Liver (tissue), 8 donors: ENCODE measurements at regions not wholly inside any gene's neighbourhood (a gene's known extent, or its start where the extent isn't known, plus 50 kb on each side); places are given as distances from the start of the nearest gene placed in this dataset.

ENCODE experiments used
- DNase-seq: peaks from one replicate; pipeline ENCODE4 v3.0.0-alpha.2; 2017; ENCODE audit warnings: low spot score
- H3K27ac ChIP-seq, 2 donors: one replicate each; pipeline ENCODE4 v1.7.0; 2013; ENCODE audit warnings: inconsistent platforms in 2 of 2, low read length in 2 of 2, control low read depth in 1 of 2, low read depth in 1 of 2, mild to moderate bottlenecking in 1 of 2
- H3K27me3 ChIP-seq, 4 donors: one replicate each; pipeline versions ENCODE4 v1.6.1 to v1.7.0; 2013; ENCODE audit warnings: low read length in 3 of 4, inconsistent platforms in 1 of 4, mild to moderate bottlenecking in 1 of 4, moderate library complexity in 1 of 4; ENCODE audit not compliant: control insufficient read depth in 4 of 4, insufficient read depth in 4 of 4
- H3K36me3 ChIP-seq, 4 donors: one replicate each; pipeline versions ENCODE4 v1.6.1 to v1.7.0; 2013; ENCODE audit warnings: low read length in 3 of 4, mild to moderate bottlenecking in 3 of 4, low read depth in 1 of 4, moderate library complexity in 1 of 4; ENCODE audit not compliant: control insufficient read depth in 4 of 4, insufficient read depth in 3 of 4
- H3K4me1 ChIP-seq, 4 donors: one replicate each; pipeline versions ENCODE4 v1.6.1 to v1.7.0; 2013; ENCODE audit warnings: low read length in 3 of 4, mild to moderate bottlenecking in 3 of 4, moderate library complexity in 1 of 4; ENCODE audit not compliant: control insufficient read depth in 4 of 4, insufficient read depth in 4 of 4
- H3K4me3 ChIP-seq, 3 donors: one replicate each; pipeline versions ENCODE4 v1.6.1 to v1.7.0; 2013; ENCODE audit warnings: low read length in 3 of 3, control low read depth in 1 of 3, low read depth in 1 of 3, mild to moderate bottlenecking in 1 of 3
- H3K9ac ChIP-seq, 2 donors: one replicate each; pipeline ENCODE4 v1.7.0; 2013; ENCODE audit warnings: low read length in 2 of 2, mild to moderate bottlenecking in 2 of 2, moderate library complexity in 2 of 2, control low read depth in 1 of 2, low read depth in 1 of 2
- H3K9me3 ChIP-seq, 4 donors: one replicate each; pipeline versions ENCODE4 v1.6.1 to v1.7.0; 2013; ENCODE audit warnings: low read length in 3 of 4; ENCODE audit not compliant: control insufficient read depth in 4 of 4
- ATF3 ChIP-seq: IDR thresholded peaks from 2 replicates; pipeline ENCODE4 v1.6.1; 2016; ENCODE audit warnings: antibody characterized with exemption
- CTCF ChIP-seq: fragments of 150-350 bp; IDR thresholded peaks from 2 replicates; pipeline ENCODE4 v1.5.1; 2017; ENCODE audit warnings: improper control_type of control experiment, low read depth, low read length; ENCODE audit not compliant: missing input control
- EGR1 ChIP-seq, 2 donors: IDR thresholded peaks; 2 replicates each; pipeline ENCODE4 v1.6.1; 2016 to 2018; ENCODE audit warnings: antibody characterized with exemption in 2 of 2, low read depth in 2 of 2
- FOXA1 ChIP-seq: IDR thresholded peaks from 2 replicates; pipeline ENCODE4 v1.6.1; 2016; ENCODE audit warnings: antibody characterized with exemption
- FOXA2 ChIP-seq: IDR thresholded peaks from 2 replicates; pipeline ENCODE4 v1.6.1; 2016; ENCODE audit warnings: antibody characterized with exemption
- GABPA ChIP-seq, 2 donors: IDR thresholded peaks in 1 of 2; conservative IDR thresholded peaks in 1 of 2; 2 replicates each; pipeline ENCODE4 v1.6.1; 2016; ENCODE audit warnings: antibody characterized with exemption in 2 of 2, mild to moderate bottlenecking in 1 of 2, moderate library complexity in 1 of 2
- HNF4A ChIP-seq, 2 donors: conservative IDR thresholded peaks; 2 replicates each; pipeline ENCODE4 v1.6.1; 2016; ENCODE audit warnings: antibody characterized with exemption in 2 of 2, mild to moderate bottlenecking in 2 of 2
- HNF4G ChIP-seq: IDR thresholded peaks from 2 replicates; pipeline ENCODE4 v1.6.1; 2016; ENCODE audit warnings: antibody characterized with exemption
- JUND ChIP-seq, 2 donors: IDR thresholded peaks; 2 replicates each; pipeline ENCODE4 v1.6.1; 2016; ENCODE audit warnings: antibody characterized with exemption in 2 of 2
- MAX ChIP-seq: IDR thresholded peaks from 2 replicates; pipeline ENCODE4 v1.6.1; 2016; ENCODE audit warnings: antibody characterized with exemption
- NR2F2 ChIP-seq: IDR thresholded peaks from 2 replicates; pipeline ENCODE4 v1.6.1; 2016; ENCODE audit warnings: antibody characterized with exemption
- RAD21 ChIP-seq, 2 donors: IDR thresholded peaks; 2 replicates each; pipeline ENCODE4 v1.6.1; 2016; ENCODE audit warnings: antibody characterized with exemption in 2 of 2, mild to moderate bottlenecking in 2 of 2
- REST ChIP-seq: IDR thresholded peaks from 2 replicates; pipeline ENCODE4 v1.6.1; 2016; ENCODE audit warnings: antibody characterized with exemption, mild to moderate bottlenecking
- RXRA ChIP-seq, 2 donors: IDR thresholded peaks; 2 replicates each; pipeline ENCODE4 v1.6.1; 2017 to 2018; ENCODE audit warnings: antibody characterized with exemption in 2 of 2, mild to moderate bottlenecking in 1 of 2
- SP1 ChIP-seq: IDR thresholded peaks from 2 replicates; pipeline ENCODE4 v1.6.1; 2018; ENCODE audit warnings: antibody characterized with exemption, mild to moderate bottlenecking
- TAF1 ChIP-seq: conservative IDR thresholded peaks from 2 replicates; pipeline ENCODE4 v1.6.1; 2016; ENCODE audit warnings: antibody characterized with exemption, mild to moderate bottlenecking
- YY1 ChIP-seq: IDR thresholded peaks from 2 replicates; pipeline ENCODE4 v1.6.1; 2016; ENCODE audit warnings: antibody characterized with exemption, mild to moderate bottlenecking
- WGBS: extraction: QIAGEN DNeasy Blood & Tissue Kit; methylation state at CpG from one replicate; pipeline ENCODE4 v1.1.7; 2013; 5-methylcytosine and 5-hydroxymethylcytosine counted together
- donor health status: healthy.
- donor health status: healthy.
- donor health status: healthy.
- donor health status: healthy.
- donor health status: healthy.

DNA sequence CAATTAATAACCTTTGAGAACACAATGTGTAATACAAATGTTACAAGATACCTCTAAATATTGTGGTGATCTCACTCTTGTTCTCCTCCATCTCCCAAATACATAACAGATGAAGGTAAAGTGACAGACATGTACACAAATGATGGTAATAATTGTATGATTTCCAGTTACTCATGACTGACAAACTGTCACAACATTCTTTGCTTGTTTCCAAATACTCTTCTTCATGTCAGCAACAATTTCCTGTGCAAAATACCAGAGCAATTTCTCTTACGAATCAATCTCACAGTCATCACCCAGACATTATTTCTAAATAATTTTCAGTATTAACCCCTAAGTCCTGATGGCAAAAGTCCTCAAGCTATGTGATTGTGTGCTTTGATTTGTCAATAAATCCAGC, 92.9 kb downstream of the RPS12 start (continued):
- TF ChIP-seq RXRA (IDR thresholded peaks at IDR 0.05) (no peak), NR2F2 (no peak), MAX (no peak), GABPA (IDR thresholded peaks at IDR 0.05 in 1 of 2, conservative IDR thresholded peaks at IDR 0.05 in 1 of 2) (no peak), YY1 (no peak), FOXA1 (no peak), EGR1 (IDR thresholded peaks at IDR 0.05; ENCODE audit: low read depth in 2 of 2) (no peak), ATF3 (no peak), HNF4A (conservative IDR thresholded peaks at IDR 0.05) (no peak), JUND (IDR thresholded peaks at IDR 0.05) (no peak)

DNA sequence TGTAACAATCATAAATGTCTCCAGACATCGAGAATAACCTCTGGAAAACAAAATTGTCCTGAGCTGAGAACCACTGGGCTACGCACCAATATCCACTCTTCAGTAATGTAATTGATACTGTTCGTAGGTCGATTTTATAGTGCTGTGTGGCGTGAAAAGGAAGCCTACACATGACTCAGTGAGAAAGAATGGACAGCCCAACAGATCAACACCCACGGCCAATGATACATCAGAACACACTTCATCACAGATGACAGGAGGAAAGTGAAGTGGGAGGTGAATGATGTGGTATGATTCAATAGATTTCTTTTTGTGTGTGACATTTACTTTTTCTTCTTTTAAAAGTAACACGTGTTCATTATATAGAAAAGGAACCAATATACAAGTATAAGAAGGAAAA, 93.5 kb downstream of the RPS12 start:
- peaks cover 0 to 1% (median 0%) of the 10 kb centered on the region in 4 donors for H3K9me3 ChIP-seq
- no peak overlapping the region for H3K4me3 ChIP-seq
- DNase-seq, result no peak
- no peaks in the 10 kb centered on the region for H3K27me3 ChIP-seq
- WGBS, result 81% methylated on average over 7 of the region's 7 CpGs
- no peaks in the 10 kb centered on the region for H3K36me3 ChIP-seq
- TF ChIP-seq YY1 (no peak), FOXA2 (no peak), GABPA (IDR thresholded peaks at IDR 0.05 in 1 of 2, conservative IDR thresholded peaks at IDR 0.05 in 1 of 2) (no peak), REST (no peak), SP1 (no peak), EGR1 (IDR thresholded peaks at IDR 0.05; ENCODE audit: low read depth in 2 of 2) (no peak), RXRA (IDR thresholded peaks at IDR 0.05) (no peak), FOXA1 (no peak), HNF4A (conservative IDR thresholded peaks at IDR 0.05) (no peak), NR2F2 (no peak), HNF4G (no peak), TAF1 (no peak), JUND (IDR thresholded peaks at IDR 0.05) (no peak), RAD21 (IDR thresholded peaks at IDR 0.05) (no peak), MAX (no peak), ATF3 (no peak)
- no peak overlapping the region for H3K9ac ChIP-seq
- no peak overlapping the region for H3K27ac ChIP-seq
- no peaks in the 10 kb centered on the region for H3K4me1 ChIP-seq

- no peak for DNase-seq
- H3K9me3 ChIP-seq, result no peaks in the 10 kb centered on the region
- no peaks in the 10 kb centered on the region for H3K36me3 ChIP-seq
- no peaks in the 10 kb centered on the region for H3K27me3 ChIP-seq
- no peak overlapping the region for H3K27ac ChIP-seq
- no peak overlapping the region for H3K4me3 ChIP-seq
- no peaks in the 10 kb centered on the region for H3K4me1 ChIP-seq
- H3K9ac ChIP-seq, result no peak overlapping the region
- WGBS, result 56% methylated on average over 1 of the region's 1 CpG
- TF ChIP-seq SP1 (no peak), REST (no peak), RAD21 (IDR thresholded peaks at IDR 0.05) (no peak), FOXA2 (no peak), MAX (no peak), EGR1 (IDR thresholded peaks at IDR 0.05; ENCODE audit: low read depth in 2 of 2) (no peak), CTCF (no peak), RXRA (IDR thresholded peaks at IDR 0.05) (no peak)
Measured at GRCh38 chr6:132909742-132910141, 95.4 kb downstream of the RPS12 start.
